GM23338 (cell line): ENCODE measurements at regions not wholly inside any gene's neighbourhood (a gene's known extent, or its start where the extent isn't known, plus 50 kb on each side); places are given as distances from the start of the nearest gene placed in this dataset.

Experiments used
- ATAC-seq: fragments of 200-7000 bp; cut with Tn5 transposase; 3 replicates; pipeline ENCODE4 v1.9.1; 2020
- DNase-seq: peaks from one replicate; pipeline ENCODE4 v3.0.0-alpha.2; 2015; ENCODE audit warnings: low spot score
- H2AFZ ChIP-seq: fragments of 200-600 bp; sonication (generic); 2 replicates; pipeline ENCODE4 v1.8.0; 2016; ENCODE audit warnings: antibody characterized with exemption, mild to moderate bottlenecking, moderate library complexity
- H3F3A ChIP-seq: fragments of 200-600 bp; sonication (generic); replicated peaks from 2 replicates; pipeline ENCODE4 v1.8.0; 2017; ENCODE audit warnings: antibody characterized with exemption, mixed run types, low read depth
- H3K27ac ChIP-seq: fragments of 200-600 bp; sonication (generic); 2 replicates; pipeline ENCODE4 v1.6.1; 2016; ENCODE audit warnings: low read depth
- H3K27me3 ChIP-seq: fragments of 200-600 bp; sonication (generic); 2 replicates; pipeline ENCODE4 v1.8.0; 2016; ENCODE audit warnings: mild to moderate bottlenecking, mixed run types, moderate library complexity; ENCODE audit not compliant: insufficient read depth
- H3K36me3 ChIP-seq: fragments of 200-600 bp; sonication (generic); 2 replicates; pipeline ENCODE4 v1.8.0; 2016; ENCODE audit warnings: mild to moderate bottlenecking; ENCODE audit not compliant: insufficient read depth
- H3K4me1 ChIP-seq: fragments of 200-600 bp; sonication (generic); 2 replicates; pipeline ENCODE4 v1.8.0; 2016; ENCODE audit warnings: mild to moderate bottlenecking, moderate library complexity; ENCODE audit not compliant: insufficient read depth
- H3K4me2 ChIP-seq: fragments of 200-600 bp; sonication (generic); 2 replicates; pipeline ENCODE4 v1.7.1; 2017; ENCODE audit warnings: mixed run types
- H3K4me3 ChIP-seq: fragments of 200-600 bp; sonication (generic); 2 replicates; pipeline ENCODE4 v1.6.1; 2016; ENCODE audit warnings: mixed run types
- H3K79me2 ChIP-seq: fragments of 200-600 bp; sonication (generic); replicated peaks from 2 replicates; pipeline ENCODE4 v1.8.0; 2017; ENCODE audit warnings: mild to moderate bottlenecking; ENCODE audit not compliant: insufficient read depth
- H3K9me2 ChIP-seq: fragments of 200-600 bp; sonication (generic); 2 replicates; pipeline ENCODE4 v1.8.0; 2017; ENCODE audit not compliant: insufficient read depth
- H4K20me1 ChIP-seq: fragments of 200-600 bp; sonication (generic); replicated peaks from 2 replicates; pipeline ENCODE4 v1.8.0; 2017; ENCODE audit warnings: mild to moderate bottlenecking; ENCODE audit not compliant: insufficient read depth
- H3K27ac Mint-ChIP-seq: 2 replicates; pipeline ENCODE4 v1.8.0; 2020; ENCODE audit warnings: inconsistent platforms, mild to moderate bottlenecking, moderate library complexity, mixed read lengths
- H3K27me3 Mint-ChIP-seq: 3 replicates; pipeline ENCODE4 v1.8.0; 2022; ENCODE audit warnings: low read depth, mild to moderate bottlenecking, moderate library complexity, mixed read lengths, inconsistent platforms; ENCODE audit not compliant: insufficient read depth, poor library complexity
- H3K36me3 Mint-ChIP-seq: 3 replicates; pipeline ENCODE4 v1.8.0; 2021; ENCODE audit warnings: low read depth, mild to moderate bottlenecking, inconsistent platforms, moderate library complexity, mixed read lengths
- H3K4me1 Mint-ChIP-seq: 3 replicates; pipeline ENCODE4 v1.8.0; 2020; ENCODE audit warnings: mild to moderate bottlenecking, inconsistent platforms, mixed read lengths
- H3K4me3 Mint-ChIP-seq: 3 replicates; pipeline ENCODE4 v1.8.0; 2021; ENCODE audit warnings: moderate library complexity, mild to moderate bottlenecking, inconsistent platforms, mixed read lengths
- H3K9me3 Mint-ChIP-seq: 3 replicates; pipeline ENCODE4 v1.8.0; 2020; ENCODE audit warnings: moderate library complexity, mild to moderate bottlenecking, inconsistent platforms, mixed read lengths
- CREB1 ChIP-seq: fragments of 250-450 bp; sonication (Bioruptor Pico); IDR thresholded peaks from 2 replicates; pipeline ENCODE4 v1.5.0; 2020; ENCODE audit warnings: low read depth, mild to moderate bottlenecking, moderate library complexity
- CTCF ChIP-seq, 2 experiments: fragments of 200-600 bp in 1 of 2; sonication (generic) in 1 of 2; conservative IDR thresholded peaks; 2 replicates each; pipeline versions ENCODE4 v1.5.1 to v1.6.1; 2016 to 2017; ENCODE audit warnings: antibody characterized with exemption in 2 of 2, low read depth in 2 of 2, mild to moderate bottlenecking in 2 of 2, moderate library complexity in 1 of 2
- EZH2 ChIP-seq: fragments of 200-600 bp; sonication (generic); IDR thresholded peaks from one replicate; pipeline ENCODE4 v1.8.0; 2017; ENCODE audit warnings: antibody characterized with exemption, mild to moderate bottlenecking, low read depth; ENCODE audit not compliant: unreplicated experiment
- EZH2phosphoT487 ChIP-seq: fragments of 200-600 bp; sonication (generic); IDR thresholded peaks from one replicate; pipeline ENCODE4 v1.8.1; 2018; ENCODE audit warnings: antibody characterized with exemption; ENCODE audit not compliant: unreplicated experiment
- JUNB ChIP-seq: IDR thresholded peaks from one replicate; pipeline ENCODE4 v1.6.1; 2016; ENCODE audit warnings: antibody characterized with exemption; ENCODE audit not compliant: unreplicated experiment
- NANOG ChIP-seq: IDR thresholded peaks from 2 replicates; pipeline ENCODE4 v1.6.1; 2016; ENCODE audit warnings: antibody characterized with exemption, borderline replicate concordance
- POLR2AphosphoS5 ChIP-seq: IDR thresholded peaks from 2 replicates; pipeline ENCODE4 v1.6.1; 2016; ENCODE audit warnings: antibody characterized with exemption, low read depth
- REST ChIP-seq: IDR thresholded peaks from one replicate; pipeline ENCODE4 v1.6.1; 2018; ENCODE audit warnings: antibody characterized with exemption; ENCODE audit not compliant: unreplicated experiment
- STAT1 ChIP-seq: IDR thresholded peaks from one replicate; pipeline ENCODE4 v1.6.1; 2016; ENCODE audit warnings: antibody characterized with exemption; ENCODE audit not compliant: unreplicated experiment
- ZNF114 ChIP-seq: fragments of 250-450 bp; sonication (Bioruptor Pico); IDR thresholded peaks from 2 replicates; pipeline ENCODE4 v1.5.0; 2020; ENCODE audit warnings: mild to moderate bottlenecking, moderate library complexity
- ZNF331 ChIP-seq: fragments of 250-450 bp; sonication (Bioruptor Pico); IDR thresholded peaks from 2 replicates; pipeline ENCODE4 v1.5.0; 2020; ENCODE audit warnings: low read depth, mild to moderate bottlenecking, moderate library complexity
- ZNF462 ChIP-seq: fragments of 250-450 bp; sonication (Bioruptor Pico); IDR thresholded peaks from 2 replicates; pipeline ENCODE4 v1.5.0; 2020; ENCODE audit warnings: mild to moderate bottlenecking, moderate library complexity
- TF ChIP-seq, protein P1 (sequence below): IDR thresholded peaks from 2 replicates; pipeline ENCODE4 v1.6.1; 2016; ENCODE audit warnings: antibody characterized with exemption

- Histone ChIP-seq H3K27me3 (no peaks in the 10 kb centered on the region), H3K4me3 (no peak overlapping the region), H3F3A (no peaks in the 10 kb centered on the region), H3K4me1 (no peaks in the 10 kb centered on the region), H3K79me2 (no peaks in the 10 kb centered on the region), H2AFZ (no peak overlapping the region), H3K27ac (no peak overlapping the region), H4K20me1 (no peaks in the 10 kb centered on the region), H3K4me2 (no peak overlapping the region), H3K9me2 (no peaks in the 10 kb centered on the region), H3K36me3 (no peaks in the 10 kb centered on the region)
- DNase-seq = no peak
- no peak overlapping the region for H3K4me3 Mint-ChIP-seq
- TF ChIP-seq EZH2phosphoT487 (no peak), REST (no peak), NANOG (no peak), ZNF331 (CRISPR knock-in tag) (no peak), CREB1 (no peak), STAT1 (no peak), ZNF114 (no peak), EZH2 (no peak), JUNB (no peak), ZNF462 (no peak), POLR2AphosphoS5 (no peak), CTCF (conservative IDR thresholded peaks at IDR 0.05; ENCODE audit: low read depth in 2 of 2) (no peak)
- TF ChIP-seq, protein P1, sequence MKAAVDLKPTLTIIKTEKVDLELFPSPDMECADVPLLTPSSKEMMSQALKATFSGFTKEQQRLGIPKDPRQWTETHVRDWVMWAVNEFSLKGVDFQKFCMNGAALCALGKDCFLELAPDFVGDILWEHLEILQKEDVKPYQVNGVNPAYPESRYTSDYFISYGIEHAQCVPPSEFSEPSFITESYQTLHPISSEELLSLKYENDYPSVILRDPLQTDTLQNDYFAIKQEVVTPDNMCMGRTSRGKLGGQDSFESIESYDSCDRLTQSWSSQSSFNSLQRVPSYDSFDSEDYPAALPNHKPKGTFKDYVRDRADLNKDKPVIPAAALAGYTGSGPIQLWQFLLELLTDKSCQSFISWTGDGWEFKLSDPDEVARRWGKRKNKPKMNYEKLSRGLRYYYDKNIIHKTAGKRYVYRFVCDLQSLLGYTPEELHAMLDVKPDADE = no peak
- H3K27ac Mint-ChIP-seq = no peak overlapping the region
- peaks cover 2% of the 10 kb centered on the region for H3K27me3 Mint-ChIP-seq
- peaks cover 10% of the 10 kb centered on the region; the same call in 2 of the 3 replicates for H3K9me3 Mint-ChIP-seq
- no peaks in the 10 kb centered on the region for H3K36me3 Mint-ChIP-seq
- ATAC-seq = no peak
- H3K4me1 Mint-ChIP-seq = no peaks in the 10 kb centered on the region
Observed at GRCh38 chr1:30277415-30277814, 446.0 kb downstream of the MATN1 start.
